SK-N-MC (cell line): ENCODE measurements at regions not wholly inside any gene's neighbourhood (a gene's known extent, or its start where the extent isn't known, plus 50 kb on each side); places are given as distances from the start of the nearest gene placed in this dataset.

Source experiments
- DNase-seq: peaks from one replicate; pipeline ENCODE4 v3.0.0-alpha.2; 2011; ENCODE audit warnings: low read depth, low spot score
- H3K27ac ChIP-seq: fragments of 200-600 bp; sonication (generic); 2 replicates; pipeline ENCODE4 v1.5.1; 2016; ENCODE audit warnings: mixed run types
- H3K36me3 ChIP-seq: fragments of 200-600 bp; sonication (generic); 2 replicates; pipeline ENCODE4 v1.6.1; 2017; ENCODE audit warnings: antibody characterized with exemption, low read length, mixed read lengths; ENCODE audit not compliant: insufficient read depth
- H3K4me3 ChIP-seq: fragments of 200-600 bp; sonication (generic); 2 replicates; pipeline ENCODE4 v1.5.1; 2016
- H3K9ac ChIP-seq: fragments of 200-600 bp; sonication (generic); 2 replicates; pipeline ENCODE4 v1.8.0; 2017; ENCODE audit warnings: mixed run types, mixed read lengths; ENCODE audit not compliant: insufficient read length
- H3K9me3 ChIP-seq: fragments of 200-600 bp; sonication (generic); 2 replicates; pipeline ENCODE4 v1.6.1; 2017; ENCODE audit warnings: low read depth, mild to moderate bottlenecking, antibody characterized with exemption, low read length, moderate library complexity, mixed read lengths
- EZH2 ChIP-seq: fragments of 200-600 bp; sonication (generic); IDR thresholded peaks from one replicate; pipeline ENCODE4 v1.6.1; 2017; ENCODE audit warnings: antibody characterized with exemption
- FOXP2 ChIP-seq: optimal IDR thresholded peaks from 2 replicates; pipeline ENCODE3; 2011; ENCODE audit warnings: mild to moderate bottlenecking, moderate library complexity; ENCODE audit not compliant: insufficient read depth; ENCODE audit errors: extremely low read length, control extremely low read depth
- POLR2AphosphoS5 ChIP-seq: IDR thresholded peaks from 2 replicates; pipeline ENCODE4 v1.6.1; 2012; ENCODE audit warnings: mild to moderate bottlenecking, low read depth, low read length, borderline replicate concordance

DNA sequence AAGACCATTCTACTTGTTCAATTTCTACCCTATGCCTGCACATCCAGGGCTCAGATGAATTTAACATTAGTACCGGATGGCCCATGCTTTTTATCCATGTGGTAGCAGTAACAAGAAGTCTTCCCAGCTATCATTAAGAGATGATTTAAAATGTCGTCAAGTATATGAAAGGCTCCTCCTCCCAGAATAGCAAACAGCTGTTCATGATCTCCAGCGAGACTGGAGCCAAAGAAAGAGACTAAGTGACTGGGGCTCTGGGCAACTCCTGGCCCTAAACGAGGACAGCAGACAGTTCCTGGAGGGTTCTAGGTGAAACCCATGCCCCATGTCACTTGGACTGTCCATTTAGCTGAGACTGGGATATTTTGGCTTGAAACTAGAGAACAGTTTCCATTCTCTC lies 160.8 kb downstream of the CDC5L start:
- TF ChIP-seq FOXP2, result no peak
- TF ChIP-seq EZH2, result no peak
- TF ChIP-seq POLR2AphosphoS5, result no peak
- H3K9me3 ChIP-seq, result no peaks in the 10 kb centered on the region

DNA sequence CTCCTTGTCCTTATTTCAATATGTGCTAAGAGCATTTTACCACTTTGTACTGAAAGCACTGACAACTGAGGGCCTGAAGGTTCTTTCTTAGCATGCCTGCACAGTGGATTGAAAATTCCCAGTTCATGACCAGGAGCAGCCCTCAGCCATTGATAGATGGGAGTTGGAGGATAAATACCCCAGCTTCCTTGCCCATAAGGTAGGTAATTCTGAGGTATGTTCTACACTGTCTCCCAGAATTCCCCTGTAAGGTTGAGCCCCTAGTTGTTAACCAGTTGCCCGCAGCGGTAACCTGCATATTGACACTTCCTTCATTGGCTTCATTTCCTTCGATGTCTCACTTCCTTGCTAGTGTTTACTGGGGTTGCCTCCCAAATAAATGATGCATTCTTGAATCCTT lies 162.0 kb downstream of the CDC5L start:
- H3K27ac ChIP-seq, result no peak overlapping the region
- no peak overlapping the region for H3K4me3 ChIP-seq
- H3K9me3 ChIP-seq, result no peaks in the 10 kb centered on the region
- H3K9ac ChIP-seq, result no peak overlapping the region
- TF ChIP-seq EZH2 (no peak), POLR2AphosphoS5 (no peak), FOXP2 (no peak)
- H3K36me3 ChIP-seq, result no peaks in the 10 kb centered on the region
- DNase-seq, result no peak

More for the DNA sequence above, 160.8 kb downstream of the CDC5L start:
- H3K9ac ChIP-seq, result no peak overlapping the region
- H3K36me3 ChIP-seq, result no peaks in the 10 kb centered on the region
- no peak overlapping the region for H3K27ac ChIP-seq
- no peak for DNase-seq
- no peak overlapping the region for H3K4me3 ChIP-seq

DNA sequence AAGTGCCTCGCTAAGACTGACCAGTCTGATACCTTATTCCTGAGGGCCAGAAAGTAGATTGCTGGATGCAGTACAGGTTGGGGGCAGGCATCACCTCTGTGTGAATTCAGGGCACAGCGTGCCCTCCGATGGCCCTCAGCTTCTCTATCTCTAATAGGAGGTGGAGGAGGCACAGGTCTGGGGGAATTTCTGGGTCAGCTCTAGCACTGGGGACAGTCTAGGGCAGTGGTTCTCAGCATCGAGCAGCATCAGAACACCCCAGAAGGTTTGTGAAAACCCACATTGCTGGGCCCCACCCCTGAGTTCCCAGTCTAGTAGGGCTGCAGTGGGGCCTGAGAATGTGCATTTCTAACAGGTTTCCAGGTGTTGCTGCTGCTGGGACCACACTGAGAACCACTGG lies 166.7 kb downstream of the CDC5L start:
- TF ChIP-seq POLR2AphosphoS5, result no peak
- no peak for TF ChIP-seq EZH2
- no peak for TF ChIP-seq FOXP2
- H3K9ac ChIP-seq, result no peak overlapping the region
- H3K27ac ChIP-seq, result no peak overlapping the region
- no peaks in the 10 kb centered on the region for H3K36me3 ChIP-seq
- no peak overlapping the region for H3K4me3 ChIP-seq
- no peaks in the 10 kb centered on the region for H3K9me3 ChIP-seq
- DNase-seq, result no peak

DNA sequence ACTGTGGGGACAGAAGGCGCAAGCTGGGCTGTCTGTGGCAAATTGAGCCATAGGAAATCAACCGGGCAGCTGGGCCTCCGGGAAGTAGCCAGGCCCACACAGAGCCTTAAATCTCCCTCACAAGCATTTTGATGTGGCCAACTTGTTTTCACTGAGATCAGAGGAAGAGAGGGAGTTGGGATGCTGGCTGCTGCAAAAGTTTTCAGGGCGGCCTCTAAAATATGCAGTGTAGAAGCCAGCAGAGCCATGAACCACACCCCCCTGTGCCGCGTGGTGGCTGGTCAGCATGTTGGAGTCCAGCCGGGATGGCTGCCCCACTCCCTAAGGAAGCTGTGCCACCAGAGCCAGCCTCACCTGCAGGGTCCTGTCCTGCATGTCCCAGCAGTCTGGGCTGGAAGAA lies 167.4 kb downstream of the CDC5L start:
- Histone ChIP-seq H3K9me3 (no peaks in the 10 kb centered on the region), H3K36me3 (no peaks in the 10 kb centered on the region), H3K9ac (no peak overlapping the region), H3K27ac (no peak overlapping the region), H3K4me3 (no peak overlapping the region)
- DNase-seq, result no peak
- TF ChIP-seq FOXP2 (no peak), EZH2 (no peak), POLR2AphosphoS5 (no peak)

DNA sequence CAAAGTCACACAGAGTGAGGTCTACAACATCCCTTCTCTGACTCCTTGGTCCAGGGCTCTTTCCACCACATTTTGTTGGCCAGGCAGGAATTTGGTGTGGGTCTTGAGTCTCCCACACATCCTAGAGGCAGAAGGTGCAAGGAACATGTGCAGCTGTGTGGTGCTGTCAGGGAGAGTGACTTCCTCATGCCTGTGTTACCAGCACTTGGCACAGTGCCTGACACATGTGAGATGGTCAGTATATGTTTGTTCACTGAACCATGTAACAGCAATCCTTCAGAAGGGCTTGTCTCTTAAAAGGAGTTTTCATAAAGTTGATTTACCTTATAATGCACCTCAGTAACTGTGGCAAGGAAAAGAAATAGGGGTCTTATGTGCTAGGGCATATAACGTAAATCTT lies 168.5 kb downstream of the CDC5L start:
- Histone ChIP-seq H3K9ac (no peak overlapping the region), H3K27ac (no peak overlapping the region), H3K36me3 (no peaks in the 10 kb centered on the region), H3K9me3 (no peaks in the 10 kb centered on the region), H3K4me3 (no peak overlapping the region)
- TF ChIP-seq EZH2, result no peak
- no peak for TF ChIP-seq POLR2AphosphoS5
- no peak for TF ChIP-seq FOXP2
- DNase-seq, result no peak

DNA sequence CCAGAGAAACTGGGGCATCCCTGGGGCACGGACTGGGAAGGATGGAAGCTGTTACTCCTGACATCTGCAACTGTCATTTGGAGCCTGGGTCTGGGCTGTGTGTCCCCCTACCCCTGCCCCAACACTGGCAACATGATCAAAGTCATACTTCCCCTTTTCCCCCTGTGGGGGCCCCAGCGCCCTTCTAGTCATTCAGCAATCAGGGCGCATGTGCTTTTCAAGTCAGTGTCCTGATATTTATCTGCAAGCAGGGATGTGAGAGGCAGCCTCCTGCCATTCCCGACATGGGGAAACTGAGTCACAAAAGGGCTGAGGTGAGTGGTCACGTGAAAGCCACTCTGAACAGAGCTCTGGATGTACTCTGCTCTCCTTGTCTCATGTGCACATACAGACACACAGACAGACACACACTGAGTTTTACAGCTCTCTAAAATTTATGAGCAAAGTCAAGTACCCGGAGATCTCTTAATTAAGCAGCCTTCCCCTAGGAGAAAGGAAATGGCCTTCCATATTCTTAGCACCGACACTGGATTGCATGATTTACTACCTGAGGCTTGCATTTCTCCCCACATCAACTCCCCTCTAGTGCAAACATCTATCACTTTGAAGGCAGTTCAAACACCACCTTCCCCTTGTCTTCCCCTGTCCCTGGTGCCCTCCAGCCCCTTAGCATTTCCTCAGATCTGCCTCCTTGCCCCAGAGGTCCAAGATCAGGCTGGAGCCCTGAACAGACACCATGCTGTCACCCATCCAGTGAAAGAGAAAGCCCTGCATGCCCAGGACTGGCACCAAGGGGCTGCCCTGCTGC lies 170.7 kb downstream of the CDC5L start:
- Histone ChIP-seq H3K4me3 (no peak overlapping the region), H3K36me3 (no peaks in the 10 kb centered on the region), H3K9me3 (no peaks in the 10 kb centered on the region), H3K9ac (no peak overlapping the region), H3K27ac (no peak overlapping the region)
- TF ChIP-seq POLR2AphosphoS5 (no peak), EZH2 (no peak), FOXP2 (no peak)
- DNase-seq, result no peak

DNA sequence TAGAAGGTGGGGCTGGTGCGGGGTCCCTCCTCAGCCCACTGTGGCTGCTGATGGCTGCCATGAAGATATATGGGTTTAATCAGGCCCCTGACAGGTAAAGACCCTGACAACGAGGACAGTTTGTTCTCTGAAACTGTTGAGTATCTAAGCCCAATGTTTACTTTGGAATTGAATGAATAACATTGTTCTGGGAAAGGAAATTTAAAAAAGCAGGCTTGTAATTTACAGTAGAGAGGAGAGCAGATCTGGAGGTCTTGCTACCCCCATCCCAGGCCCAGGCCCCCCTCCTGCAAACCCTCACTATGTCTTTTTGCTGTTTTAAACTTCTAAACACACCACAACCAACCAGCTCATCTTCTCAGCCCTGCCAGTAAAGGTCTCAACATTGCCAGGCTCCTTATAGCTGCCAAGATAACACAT lies 171.3 kb downstream of the CDC5L start:
- no peak for TF ChIP-seq POLR2AphosphoS5
- no peak for TF ChIP-seq EZH2
- TF ChIP-seq FOXP2, result no peak
- Histone ChIP-seq H3K9me3 (no peaks in the 10 kb centered on the region), H3K4me3 (no peak overlapping the region), H3K27ac (no peak overlapping the region), H3K9ac (no peak overlapping the region), H3K36me3 (no peaks in the 10 kb centered on the region)
- DNase-seq, result no peak

DNA sequence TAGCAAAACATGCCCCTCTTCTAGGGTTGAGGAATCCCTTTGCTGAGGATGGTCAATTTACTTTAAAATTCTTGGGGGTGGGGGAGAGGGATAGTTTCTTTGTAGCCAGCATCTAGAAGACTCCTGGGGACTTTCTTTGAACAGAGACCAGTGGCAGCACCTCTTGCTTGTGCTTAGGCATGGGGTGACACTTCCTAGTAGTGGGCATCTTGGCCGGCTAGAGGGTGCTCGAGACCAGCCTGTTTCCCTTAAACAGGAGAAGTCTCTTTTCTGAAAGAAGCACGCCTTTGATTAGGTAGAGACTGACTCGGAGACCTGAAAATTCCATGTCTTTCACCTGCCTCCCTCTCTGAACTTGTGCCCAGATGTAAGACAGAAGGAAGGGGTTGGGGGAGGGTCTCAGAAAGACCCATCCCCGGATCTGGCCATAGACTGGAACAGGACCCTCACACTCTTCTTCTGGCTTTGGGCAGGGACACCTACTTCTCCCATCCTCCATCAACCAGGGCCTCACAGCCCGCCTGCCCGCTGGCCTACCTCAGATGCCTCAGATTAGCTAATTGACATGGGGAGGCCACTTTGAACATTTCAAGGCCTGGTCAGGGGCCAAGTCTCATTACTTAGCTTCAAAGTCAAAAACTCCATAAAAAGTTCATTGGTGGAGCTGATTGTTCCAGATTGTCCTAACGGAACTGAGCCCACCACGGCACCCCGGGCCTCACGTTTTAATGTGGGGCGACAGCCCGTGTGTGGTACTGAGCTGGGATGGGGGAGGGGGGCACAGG lies 172.2 kb downstream of the CDC5L start:
- Histone ChIP-seq H3K9ac (no peak overlapping the region), H3K4me3 (no peak overlapping the region), H3K27ac (no peak overlapping the region), H3K9me3 (no peaks in the 10 kb centered on the region), H3K36me3 (no peaks in the 10 kb centered on the region)
- no peak for TF ChIP-seq POLR2AphosphoS5
- no peak for TF ChIP-seq EZH2
- no peak for TF ChIP-seq FOXP2
- DNase-seq, result no peak

DNA sequence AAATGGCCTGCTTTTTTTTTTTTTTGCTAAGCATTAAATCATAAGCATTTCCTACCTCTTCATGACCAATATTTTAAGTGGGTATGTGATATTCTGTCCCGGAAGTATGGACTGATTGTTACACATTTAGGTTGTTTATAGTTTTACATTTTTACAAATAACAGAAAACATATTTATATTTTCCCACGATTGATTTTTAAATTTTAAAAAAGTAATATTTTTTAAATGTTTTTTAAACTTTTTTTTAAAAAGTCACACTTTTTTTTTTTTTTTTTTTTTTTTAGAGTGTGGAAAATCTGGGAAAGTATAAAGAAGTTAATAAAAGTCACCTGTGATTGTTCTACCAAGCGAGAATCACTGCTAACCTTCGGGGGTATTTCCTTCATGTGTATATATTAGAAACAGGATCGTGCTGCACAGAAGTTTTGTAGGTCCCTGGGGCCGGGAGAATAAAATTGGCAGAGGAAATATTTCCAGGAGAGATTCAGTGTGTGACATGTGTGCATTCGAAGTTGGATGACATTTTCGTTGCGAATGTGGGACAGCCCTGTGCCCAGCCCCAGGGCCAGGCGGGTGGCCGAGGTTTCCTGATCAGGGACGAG lies 173.1 kb downstream of the CDC5L start:
- TF ChIP-seq POLR2AphosphoS5 (no peak), EZH2 (no peak), FOXP2 (no peak)
- H3K4me3 ChIP-seq, result peak overlapping the region; percentile 52
- no peak for DNase-seq

More for the DNA sequence above, 173.1 kb downstream of the CDC5L start:
- Histone ChIP-seq H3K36me3 (no peaks in the 10 kb centered on the region), H3K9ac (no peak overlapping the region), H3K27ac (no peak overlapping the region), H3K9me3 (no peaks in the 10 kb centered on the region)
